DND-41 (cell line): ENCODE measurements at regions not wholly inside any gene's neighbourhood (a gene's known extent, or its start where the extent isn't known, plus 50 kb on each side); places are given as distances from the start of the nearest gene placed in this dataset.

Experiments used
- ATAC-seq: fragments of 200-7000 bp; cut with Tn5 transposase; 3 replicates; pipeline ENCODE4 v1.9.1; 2021; ENCODE audit warnings: low read depth; ENCODE audit not compliant: insufficient read depth
- DNase-seq: peaks from one replicate; pipeline ENCODE4 v3.0.0-alpha.2; 2020
- H2AFZ ChIP-seq: 2 replicates; pipeline ENCODE4 v1.6.0; 2012; ENCODE audit warnings: low read depth, low read length
- H3K27ac ChIP-seq: 2 replicates; pipeline ENCODE4 v1.5.1; 2012; ENCODE audit warnings: low read length, inconsistent platforms
- H3K27me3 ChIP-seq: fragments of 200-600 bp; sonication (generic); 2 replicates; pipeline ENCODE4 v1.6.0; 2012; ENCODE audit warnings: low read length, mild to moderate bottlenecking, inconsistent platforms; ENCODE audit not compliant: insufficient read depth, poor library complexity
- H3K36me3 ChIP-seq: 2 replicates; pipeline ENCODE4 v1.5.1; 2012; ENCODE audit warnings: low read length, inconsistent platforms; ENCODE audit not compliant: insufficient read depth
- H3K4me1 ChIP-seq: 2 replicates; pipeline ENCODE4 v1.5.1; 2012; ENCODE audit warnings: mild to moderate bottlenecking, low read length; ENCODE audit not compliant: insufficient read depth
- H3K4me2 ChIP-seq: 2 replicates; pipeline ENCODE4 v1.6.0; 2012; ENCODE audit warnings: mild to moderate bottlenecking, moderate library complexity, low read length, inconsistent platforms; ENCODE audit not compliant: insufficient read depth
- H3K4me3 ChIP-seq, 2 experiments: fragments of 200-600 bp in 1 of 2; shearing (Covaris generic) in 1 of 2; 2 replicates each; pipeline ENCODE4 v1.5.1; 2012 to 2016; ENCODE audit warnings: inconsistent platforms in 2 of 2, low read length in 2 of 2, mild to moderate bottlenecking in 2 of 2, low read depth in 1 of 2, moderate library complexity in 1 of 2
- H3K79me2 ChIP-seq: 2 replicates; pipeline ENCODE4 v1.6.0; 2012; ENCODE audit warnings: low read length, inconsistent platforms; ENCODE audit not compliant: insufficient read depth
- H3K9ac ChIP-seq: 2 replicates; pipeline ENCODE4 v1.6.0; 2012; ENCODE audit warnings: low read depth, mild to moderate bottlenecking, inconsistent platforms, low read length, moderate library complexity
- H3K9me3 ChIP-seq: 2 replicates; pipeline ENCODE4 v1.5.1; 2012; ENCODE audit warnings: low read length, moderate library complexity, mild to moderate bottlenecking, inconsistent platforms; ENCODE audit not compliant: insufficient read depth, severe bottlenecking
- H4K20me1 ChIP-seq: 2 replicates; pipeline ENCODE4 v1.6.0; 2012; ENCODE audit warnings: low read length; ENCODE audit not compliant: insufficient read depth
- CTCF ChIP-seq: IDR thresholded peaks from 2 replicates; pipeline ENCODE4 v1.5.1; 2012; ENCODE audit warnings: borderline replicate concordance, low read length, moderate library complexity, mild to moderate bottlenecking; ENCODE audit not compliant: poor library complexity, severe bottlenecking; ENCODE audit errors: extremely low read depth
- EZH2 ChIP-seq: IDR thresholded peaks from 3 replicates; pipeline ENCODE4 v1.6.1; 2012; ENCODE audit warnings: borderline replicate concordance, low read depth, mild to moderate bottlenecking, moderate library complexity, low read length, inconsistent platforms; ENCODE audit not compliant: severe bottlenecking

DNA sequence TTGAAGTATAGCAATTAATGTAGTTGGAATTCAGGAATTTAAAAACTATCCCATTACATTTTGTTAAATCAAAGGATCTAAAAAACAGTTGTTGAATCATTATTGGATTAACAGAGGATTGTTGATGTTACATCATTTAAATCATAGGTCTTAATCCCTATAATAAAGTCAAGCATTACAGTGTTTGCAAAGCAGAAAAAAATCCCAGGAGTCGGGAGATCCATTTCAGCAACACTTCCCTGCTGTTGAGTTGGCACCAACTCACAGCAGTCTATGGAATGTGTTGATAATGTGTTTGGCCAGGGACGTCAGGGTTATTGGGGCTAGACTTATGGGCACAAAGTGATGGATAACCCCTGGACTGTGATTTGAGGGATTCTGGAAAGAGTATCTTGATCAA is 99.1 kb upstream of the TMTC1 start:
- Histone ChIP-seq H3K9ac (no peak overlapping the region), H3K27me3 (no peaks in the 10 kb centered on the region), H2AFZ (no peak overlapping the region), H3K27ac (no peak overlapping the region), H3K79me2 (no peaks in the 10 kb centered on the region), H3K36me3 (no peaks in the 10 kb centered on the region), H3K9me3 (no peaks in the 10 kb centered on the region), H4K20me1 (no peaks in the 10 kb centered on the region), H3K4me2 (no peak overlapping the region), H3K4me1 (no peaks in the 10 kb centered on the region), H3K4me3 (no peak overlapping the region)
- ATAC-seq (no peak), DNase-seq (no peak)
- TF ChIP-seq CTCF (no peak), EZH2 (no peak)

DNA sequence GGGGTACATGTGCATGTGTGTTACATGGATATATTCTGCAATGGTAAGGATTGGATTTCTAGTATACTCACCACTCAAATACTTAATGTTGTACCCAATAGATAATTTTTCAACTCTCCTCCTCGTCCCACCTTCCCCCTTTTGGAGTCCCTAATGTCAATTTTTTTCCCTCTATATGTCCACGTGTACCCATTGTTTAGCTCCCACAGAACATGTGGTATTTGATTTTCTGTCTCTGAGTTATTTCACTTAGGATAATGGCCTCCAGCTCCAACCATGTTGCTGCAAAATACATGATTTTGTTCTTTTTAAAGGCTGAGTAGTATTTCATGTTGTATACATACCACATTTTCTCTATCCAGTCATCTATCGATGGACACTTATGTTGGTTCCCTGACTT is 97.2 kb upstream of the TMTC1 start:
- Histone ChIP-seq H2AFZ (no peak overlapping the region), H3K79me2 (no peaks in the 10 kb centered on the region), H3K4me3 (no peak overlapping the region), H3K9me3 (no peaks in the 10 kb centered on the region), H3K4me1 (no peaks in the 10 kb centered on the region), H3K27me3 (no peaks in the 10 kb centered on the region), H3K9ac (no peak overlapping the region), H3K4me2 (no peak overlapping the region), H3K36me3 (no peaks in the 10 kb centered on the region), H3K27ac (no peak overlapping the region), H4K20me1 (no peaks in the 10 kb centered on the region)
- ATAC-seq: no peak
- TF ChIP-seq EZH2 (no peak), CTCF (no peak)
- DNase-seq: no peak

- Histone ChIP-seq H3K36me3 (no peaks in the 10 kb centered on the region), H2AFZ (no peak overlapping the region), H4K20me1 (no peaks in the 10 kb centered on the region), H3K4me2 (no peak overlapping the region), H3K27ac (no peak overlapping the region), H3K9me3 (no peaks in the 10 kb centered on the region), H3K27me3 (no peaks in the 10 kb centered on the region), H3K9ac (no peak overlapping the region), H3K4me3 (no peak overlapping the region), H3K79me2 (no peaks in the 10 kb centered on the region), H3K4me1 (no peaks in the 10 kb centered on the region)
- no peak for ATAC-seq
- DNase-seq: no peak
- TF ChIP-seq EZH2: no peak
- no peak for TF ChIP-seq CTCF
These were observed 96.0 kb upstream of the TMTC1 start for GRCh38 chr12:29879606-29880308.
